ENCODE measurements at regions not wholly inside any gene's neighbourhood (a gene's known extent, or its start where the extent isn't known, plus 50 kb on each side); places are given as distances from the start of the nearest gene placed in this dataset.

DNA sequence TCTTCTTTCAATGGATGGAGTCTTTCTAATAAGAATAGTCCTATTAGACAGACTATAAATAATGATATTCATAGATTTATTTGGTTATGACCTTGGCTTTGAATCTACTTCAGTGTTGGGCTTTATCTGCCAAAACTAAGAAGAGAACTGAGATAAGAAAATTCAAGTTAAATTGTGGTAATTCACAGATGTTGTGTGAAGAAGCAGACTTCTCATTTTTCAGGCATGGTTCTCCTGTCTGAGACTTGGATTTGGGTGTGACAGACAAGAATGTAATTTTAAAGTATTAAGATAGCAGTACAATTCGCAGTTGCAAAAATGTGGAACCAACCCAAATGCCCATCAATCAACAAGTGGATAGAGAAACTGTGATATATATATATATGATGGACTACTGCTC is 124.7 kb downstream of the QPCT start:
- no peaks in the 10 kb centered on the region for H3K36me3 ChIP-seq (ENCODE audit: control insufficient read depth in 1 of 2, insufficient read depth in 2 of 2, low read length in 2 of 2)
- H3K9me3 ChIP-seq (ENCODE audit: control insufficient read depth in 1 of 2, low read length in 2 of 2): no peaks in the 10 kb centered on the region
- H3K27ac ChIP-seq (ENCODE audit: low read depth, low read length): no peak overlapping the region
- no peak overlapping the region for H3K4me3 ChIP-seq (ENCODE audit: low read depth in 1 of 2, low read length in 2 of 2)
- no peaks in the 10 kb centered on the region for H3K27me3 ChIP-seq (ENCODE audit: control insufficient read depth in 1 of 2, insufficient read depth in 2 of 2, low read length in 2 of 2)
- H3K9ac ChIP-seq (ENCODE audit: low read depth in 1 of 2, low read length in 2 of 2): no peak overlapping the region
- no peaks in the 10 kb centered on the region for H3K4me1 ChIP-seq (ENCODE audit: control insufficient read depth in 1 of 2, insufficient read depth in 2 of 2, low read length in 2 of 2)

DNA sequence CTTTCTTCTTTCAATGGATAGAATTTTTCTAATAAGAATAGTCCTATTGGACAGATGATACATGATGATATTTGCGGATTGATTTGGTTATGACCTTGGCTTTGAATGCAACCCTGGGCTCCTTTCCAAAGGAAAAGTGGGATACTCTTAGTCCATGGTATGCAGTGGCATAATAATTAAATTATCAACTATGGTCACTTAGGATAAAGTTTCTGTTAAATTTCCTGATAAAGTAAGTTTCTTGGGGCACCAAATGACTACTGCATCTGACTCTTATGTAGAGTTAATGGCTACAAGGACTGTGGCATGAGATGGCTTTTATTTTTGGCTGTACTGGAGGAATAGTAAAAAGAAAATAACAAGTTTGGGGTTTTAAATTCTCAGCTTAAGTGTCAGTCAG is 126.7 kb downstream of the QPCT start:
- Histone ChIP-seq H3K9ac (ENCODE audit: low read depth in 1 of 2, low read length in 2 of 2) (no peak overlapping the region), H3K9me3 (ENCODE audit: control insufficient read depth in 1 of 2, low read length in 2 of 2) (no peaks in the 10 kb centered on the region), H3K36me3 (ENCODE audit: control insufficient read depth in 1 of 2, insufficient read depth in 2 of 2, low read length in 2 of 2) (no peaks in the 10 kb centered on the region), H3K27me3 (ENCODE audit: control insufficient read depth in 1 of 2, insufficient read depth in 2 of 2, low read length in 2 of 2) (no peaks in the 10 kb centered on the region), H3K4me1 (ENCODE audit: control insufficient read depth in 1 of 2, insufficient read depth in 2 of 2, low read length in 2 of 2) (no peaks in the 10 kb centered on the region), H3K4me3 (ENCODE audit: low read depth in 1 of 2, low read length in 2 of 2) (no peak overlapping the region), H3K27ac (ENCODE audit: low read depth, low read length) (no peak overlapping the region)

DNA sequence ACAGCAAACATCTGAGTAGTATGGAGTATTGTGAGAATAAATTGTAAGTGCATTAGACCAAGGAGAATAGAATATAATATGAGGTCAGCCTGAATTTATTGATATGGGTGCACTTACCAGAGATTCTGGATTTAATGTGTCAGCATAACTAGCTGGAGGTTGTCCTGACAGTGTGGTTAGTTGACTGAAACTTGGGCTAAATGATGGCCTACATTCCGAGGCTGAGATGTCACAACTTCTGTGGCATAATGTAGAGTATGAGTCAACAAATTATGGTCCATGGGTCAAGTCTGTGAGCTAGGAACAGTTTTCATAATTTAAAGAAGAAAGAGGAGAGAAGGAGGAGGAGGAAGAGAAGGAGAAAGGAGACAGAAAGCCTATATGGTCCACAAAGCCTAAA is 127.6 kb downstream of the QPCT start:
- Histone ChIP-seq H3K4me1 (ENCODE audit: control insufficient read depth in 1 of 2, insufficient read depth in 2 of 2, low read length in 2 of 2) (no peaks in the 10 kb centered on the region), H3K4me3 (ENCODE audit: low read depth in 1 of 2, low read length in 2 of 2) (no peak overlapping the region), H3K9me3 (ENCODE audit: control insufficient read depth in 1 of 2, low read length in 2 of 2) (no peaks in the 10 kb centered on the region), H3K27me3 (ENCODE audit: control insufficient read depth in 1 of 2, insufficient read depth in 2 of 2, low read length in 2 of 2) (no peaks in the 10 kb centered on the region), H3K36me3 (ENCODE audit: control insufficient read depth in 1 of 2, insufficient read depth in 2 of 2, low read length in 2 of 2) (no peaks in the 10 kb centered on the region), H3K27ac (ENCODE audit: low read depth, low read length) (no peak overlapping the region), H3K9ac (ENCODE audit: low read depth in 1 of 2, low read length in 2 of 2) (no peak overlapping the region)

DNA sequence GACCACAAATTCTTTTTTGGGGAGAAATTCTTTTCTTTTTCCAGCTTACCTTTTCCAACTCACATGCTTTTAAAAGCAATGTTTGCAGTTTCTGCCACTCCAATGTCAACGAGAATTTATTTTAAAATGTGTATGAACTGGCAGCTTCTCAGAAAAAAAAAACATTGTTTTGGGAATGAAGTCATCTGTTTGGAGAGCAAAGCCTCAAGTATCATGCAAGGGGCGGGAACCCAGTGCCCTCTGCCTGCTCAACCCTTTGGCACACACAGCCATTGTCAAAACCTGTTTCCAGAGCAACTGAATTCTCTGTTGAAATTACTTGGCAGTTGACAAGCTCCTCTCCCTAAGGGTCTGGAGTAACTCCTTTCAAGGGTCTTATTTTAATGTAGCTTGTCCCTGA is 128.5 kb downstream of the QPCT start:
- no peak overlapping the region for H3K27ac ChIP-seq (ENCODE audit: low read depth, low read length)
- no peaks in the 10 kb centered on the region for H3K27me3 ChIP-seq (ENCODE audit: control insufficient read depth in 1 of 2, insufficient read depth in 2 of 2, low read length in 2 of 2)
- H3K4me3 ChIP-seq (ENCODE audit: low read depth in 1 of 2, low read length in 2 of 2): no peak overlapping the region
- H3K9ac ChIP-seq (ENCODE audit: low read depth in 1 of 2, low read length in 2 of 2): no peak overlapping the region
- H3K4me1 ChIP-seq (ENCODE audit: control insufficient read depth in 1 of 2, insufficient read depth in 2 of 2, low read length in 2 of 2): no peaks in the 10 kb centered on the region
- H3K9me3 ChIP-seq (ENCODE audit: control insufficient read depth in 1 of 2, low read length in 2 of 2): no peaks in the 10 kb centered on the region
- no peaks in the 10 kb centered on the region for H3K36me3 ChIP-seq (ENCODE audit: control insufficient read depth in 1 of 2, insufficient read depth in 2 of 2, low read length in 2 of 2)

DNA sequence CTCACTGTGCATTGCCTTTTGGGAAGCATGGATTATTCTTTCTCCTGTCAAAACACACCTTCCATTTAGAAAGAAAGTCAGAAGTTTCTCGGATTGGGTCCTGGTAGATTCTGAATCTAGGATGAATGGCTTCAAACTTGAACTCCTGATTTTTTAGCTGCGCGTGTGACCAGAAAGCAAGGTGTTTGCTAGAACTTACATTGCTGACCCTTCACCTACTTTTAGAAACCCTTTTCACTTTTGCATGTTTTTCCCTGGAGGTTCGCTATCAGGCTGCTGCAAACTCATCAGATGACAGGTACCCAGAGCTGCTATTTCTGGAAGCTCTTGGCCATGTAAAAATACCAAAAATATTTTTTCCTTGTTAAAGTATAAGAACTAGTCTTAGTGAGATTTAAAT is 132.0 kb downstream of the QPCT start:
- Histone ChIP-seq H3K27ac (ENCODE audit: low read depth, low read length) (no peak overlapping the region), H3K9ac (ENCODE audit: low read depth in 1 of 2, low read length in 2 of 2) (no peak overlapping the region), H3K9me3 (ENCODE audit: control insufficient read depth in 1 of 2, low read length in 2 of 2) (no peaks in the 10 kb centered on the region), H3K36me3 (ENCODE audit: control insufficient read depth in 1 of 2, insufficient read depth in 2 of 2, low read length in 2 of 2) (no peaks in the 10 kb centered on the region), H3K4me1 (ENCODE audit: control insufficient read depth in 1 of 2, insufficient read depth in 2 of 2, low read length in 2 of 2) (no peaks in the 10 kb centered on the region), H3K27me3 (ENCODE audit: control insufficient read depth in 1 of 2, insufficient read depth in 2 of 2, low read length in 2 of 2) (no peaks in the 10 kb centered on the region), H3K4me3 (ENCODE audit: low read depth in 1 of 2, low read length in 2 of 2) (no peak overlapping the region)

DNA sequence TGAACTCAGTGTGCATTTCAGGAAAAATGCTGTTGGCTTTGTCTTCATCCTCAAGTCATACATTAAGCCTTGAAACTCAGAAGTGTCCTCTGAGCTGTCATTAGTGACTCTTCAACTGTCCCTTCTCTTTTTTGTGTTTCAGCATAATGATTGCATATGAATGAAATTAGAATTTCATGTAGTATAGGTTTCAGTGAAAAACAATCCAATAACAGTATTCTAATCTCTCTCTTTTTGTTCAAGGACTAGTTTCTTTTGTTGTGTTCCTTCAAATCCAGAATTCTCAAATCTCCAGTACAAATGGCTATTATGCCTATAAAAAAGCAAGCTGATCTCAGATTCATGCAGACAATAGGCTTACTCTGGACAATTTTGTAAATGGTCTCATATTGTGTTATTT is 133.5 kb downstream of the QPCT start:
- no peak overlapping the region for H3K27ac ChIP-seq (ENCODE audit: low read depth, low read length)
- no peaks in the 10 kb centered on the region for H3K36me3 ChIP-seq (ENCODE audit: control insufficient read depth in 1 of 2, insufficient read depth in 2 of 2, low read length in 2 of 2)
- no peaks in the 10 kb centered on the region for H3K27me3 ChIP-seq (ENCODE audit: control insufficient read depth in 1 of 2, insufficient read depth in 2 of 2, low read length in 2 of 2)
- no peaks in the 10 kb centered on the region for H3K9me3 ChIP-seq (ENCODE audit: control insufficient read depth in 1 of 2, low read length in 2 of 2)
- no peaks in the 10 kb centered on the region for H3K4me1 ChIP-seq (ENCODE audit: control insufficient read depth in 1 of 2, insufficient read depth in 2 of 2, low read length in 2 of 2)
- H3K4me3 ChIP-seq (ENCODE audit: low read depth in 1 of 2, low read length in 2 of 2): no peak overlapping the region
- H3K9ac ChIP-seq (ENCODE audit: low read depth in 1 of 2, low read length in 2 of 2): no peak overlapping the region

DNA sequence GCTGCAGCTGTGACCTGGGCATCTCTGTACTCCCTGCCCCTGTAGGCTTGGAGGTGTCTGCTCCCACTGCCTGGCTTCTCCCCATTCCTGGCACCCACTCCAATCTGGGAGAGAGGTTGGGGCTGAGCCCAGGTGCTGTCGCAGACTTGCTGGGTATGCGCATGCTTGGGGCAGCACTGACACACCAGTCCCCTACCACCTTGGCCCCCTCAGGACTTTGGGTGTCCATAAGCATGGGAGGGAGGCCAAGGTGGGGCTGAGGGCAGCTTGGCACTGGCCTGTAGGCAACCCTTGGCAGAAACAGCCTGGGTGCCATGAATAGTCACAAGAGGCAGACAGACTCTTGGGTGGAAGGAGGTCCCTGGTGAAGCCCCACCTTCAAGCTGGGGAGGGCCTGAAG is 136.8 kb downstream of the QPCT start:
- Histone ChIP-seq H3K27me3 (ENCODE audit: control insufficient read depth in 1 of 2, insufficient read depth in 2 of 2, low read length in 2 of 2) (no peaks in the 10 kb centered on the region), H3K9me3 (ENCODE audit: control insufficient read depth in 1 of 2, low read length in 2 of 2) (no peaks in the 10 kb centered on the region), H3K4me3 (ENCODE audit: low read depth in 1 of 2, low read length in 2 of 2) (no peak overlapping the region), H3K36me3 (ENCODE audit: control insufficient read depth in 1 of 2, insufficient read depth in 2 of 2, low read length in 2 of 2) (no peaks in the 10 kb centered on the region), H3K27ac (ENCODE audit: low read depth, low read length) (no peak overlapping the region), H3K9ac (ENCODE audit: low read depth in 1 of 2, low read length in 2 of 2) (no peak overlapping the region), H3K4me1 (ENCODE audit: control insufficient read depth in 1 of 2, insufficient read depth in 2 of 2, low read length in 2 of 2) (no peaks in the 10 kb centered on the region)

DNA sequence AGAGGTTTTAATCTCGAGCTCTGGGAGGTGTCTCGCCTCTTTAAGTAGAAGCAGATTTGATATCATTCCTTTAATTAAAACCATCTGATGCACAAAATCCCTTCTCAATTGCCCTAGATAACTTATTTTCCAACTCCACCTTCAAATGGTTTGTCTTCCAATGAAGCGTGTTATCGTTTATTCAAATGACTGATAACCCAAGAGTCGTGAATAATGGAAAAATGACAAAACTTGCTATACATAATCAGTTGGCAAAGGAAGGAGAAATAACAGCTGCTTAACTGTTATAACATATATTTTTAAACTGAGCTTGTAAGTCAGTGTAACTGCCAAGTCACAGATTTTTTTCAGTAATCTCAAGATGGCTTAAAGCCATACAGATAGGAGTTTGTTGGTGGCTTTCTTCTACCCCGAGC is 144.6 kb downstream of the QPCT start:
- H3K27me3 ChIP-seq (ENCODE audit: control insufficient read depth in 1 of 2, insufficient read depth in 2 of 2, low read length in 2 of 2): no peaks in the 10 kb centered on the region

DNA sequence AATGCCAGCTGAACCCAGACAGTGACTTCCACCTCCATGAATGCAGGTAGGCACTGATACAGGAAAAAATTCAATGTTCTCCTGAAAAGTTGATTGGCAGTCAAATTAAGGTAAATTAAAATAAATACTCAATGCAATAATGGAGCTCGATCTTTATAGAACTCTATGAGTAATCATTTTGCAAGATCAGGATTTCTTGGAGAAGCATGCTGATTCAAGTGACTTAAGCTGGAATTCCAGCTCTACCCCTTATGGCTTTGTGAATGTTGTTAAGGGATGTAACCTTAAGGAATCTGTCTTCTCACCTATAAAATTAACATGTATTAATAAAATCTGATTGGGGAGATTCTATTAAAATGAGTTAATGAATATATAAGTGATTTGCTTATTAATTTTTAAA is 145.1 kb downstream of the QPCT start:
- Histone ChIP-seq H3K27ac (ENCODE audit: low read depth, low read length) (no peak overlapping the region), H3K4me3 (ENCODE audit: low read depth in 1 of 2, low read length in 2 of 2) (no peak overlapping the region), H3K36me3 (ENCODE audit: control insufficient read depth in 1 of 2, insufficient read depth in 2 of 2, low read length in 2 of 2) (no peaks in the 10 kb centered on the region), H3K4me1 (ENCODE audit: control insufficient read depth in 1 of 2, insufficient read depth in 2 of 2, low read length in 2 of 2) (no peaks in the 10 kb centered on the region), H3K27me3 (ENCODE audit: control insufficient read depth in 1 of 2, insufficient read depth in 2 of 2, low read length in 2 of 2) (no peaks in the 10 kb centered on the region), H3K9me3 (ENCODE audit: control insufficient read depth in 1 of 2, low read length in 2 of 2) (no peaks in the 10 kb centered on the region), H3K9ac (ENCODE audit: low read depth in 1 of 2, low read length in 2 of 2) (no peak overlapping the region)

More for the DNA sequence above, 144.6 kb downstream of the QPCT start:
- no peaks in the 10 kb centered on the region for H3K4me1 ChIP-seq (ENCODE audit: control insufficient read depth in 1 of 2, insufficient read depth in 2 of 2, low read length in 2 of 2)
- no peak overlapping the region for H3K9ac ChIP-seq (ENCODE audit: low read depth in 1 of 2, low read length in 2 of 2)
- no peaks in the 10 kb centered on the region for H3K36me3 ChIP-seq (ENCODE audit: control insufficient read depth in 1 of 2, insufficient read depth in 2 of 2, low read length in 2 of 2)
- no peak overlapping the region for H3K4me3 ChIP-seq (ENCODE audit: low read depth in 1 of 2, low read length in 2 of 2)
- H3K9me3 ChIP-seq (ENCODE audit: control insufficient read depth in 1 of 2, low read length in 2 of 2): no peaks in the 10 kb centered on the region
- no peak overlapping the region for H3K27ac ChIP-seq (ENCODE audit: low read depth, low read length)

DNA sequence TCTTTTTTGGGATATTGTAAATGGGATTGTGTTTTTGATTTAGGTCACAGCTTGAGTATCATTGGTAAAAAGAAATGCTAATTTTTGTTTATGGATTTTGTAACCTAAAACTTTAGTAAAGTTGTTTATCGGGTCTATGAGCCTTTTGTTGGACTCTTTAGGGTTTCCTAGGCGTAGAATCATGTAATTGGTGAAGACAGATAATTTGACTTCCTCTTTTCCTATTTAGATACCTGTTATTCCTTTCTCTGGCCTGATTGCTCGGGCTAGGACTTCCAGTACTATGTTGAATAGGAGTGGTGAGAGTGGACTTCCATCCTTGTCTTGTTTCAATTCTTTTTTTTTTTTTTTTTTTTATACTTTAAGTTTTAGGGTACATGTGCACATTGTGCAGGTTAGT is 149.0 kb downstream of the QPCT start:
- no peak overlapping the region for H3K27ac ChIP-seq (ENCODE audit: low read depth, low read length)
- H3K27me3 ChIP-seq (ENCODE audit: control insufficient read depth in 1 of 2, insufficient read depth in 2 of 2, low read length in 2 of 2): no peaks in the 10 kb centered on the region
- no peak overlapping the region for H3K9ac ChIP-seq (ENCODE audit: low read depth in 1 of 2, low read length in 2 of 2)
- H3K4me1 ChIP-seq (ENCODE audit: control insufficient read depth in 1 of 2, insufficient read depth in 2 of 2, low read length in 2 of 2): no peaks in the 10 kb centered on the region
- no peaks in the 10 kb centered on the region for H3K9me3 ChIP-seq (ENCODE audit: control insufficient read depth in 1 of 2, low read length in 2 of 2)
- H3K4me3 ChIP-seq (ENCODE audit: low read depth in 1 of 2, low read length in 2 of 2): no peak overlapping the region
- no peaks in the 10 kb centered on the region for H3K36me3 ChIP-seq (ENCODE audit: control insufficient read depth in 1 of 2, insufficient read depth in 2 of 2, low read length in 2 of 2)

DNA sequence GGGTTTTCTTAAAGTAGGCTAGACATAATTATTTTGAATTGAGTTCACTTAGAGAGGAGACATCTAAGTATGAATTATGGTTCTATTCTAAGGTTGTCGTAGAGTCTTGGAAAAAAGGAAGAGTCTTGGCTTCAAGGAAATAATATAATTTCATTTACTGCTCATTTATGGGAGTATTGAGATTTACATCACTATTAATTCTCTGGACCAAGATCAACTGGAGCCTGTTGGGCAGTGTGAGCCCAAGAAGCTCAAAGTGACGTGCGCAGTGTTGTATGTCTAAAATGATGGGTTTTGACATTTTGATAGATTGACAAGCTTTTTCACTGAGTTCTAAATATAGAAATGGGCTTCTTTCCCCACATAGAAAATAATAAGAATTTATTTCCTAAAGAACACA is 154.7 kb downstream of the QPCT start:
- Histone ChIP-seq H3K36me3 (ENCODE audit: control insufficient read depth in 1 of 2, insufficient read depth in 2 of 2, low read length in 2 of 2) (no peaks in the 10 kb centered on the region), H3K4me1 (ENCODE audit: control insufficient read depth in 1 of 2, insufficient read depth in 2 of 2, low read length in 2 of 2) (no peaks in the 10 kb centered on the region), H3K27ac (ENCODE audit: low read depth, low read length) (no peak overlapping the region), H3K4me3 (ENCODE audit: low read depth in 1 of 2, low read length in 2 of 2) (no peak overlapping the region), H3K9me3 (ENCODE audit: control insufficient read depth in 1 of 2, low read length in 2 of 2) (no peaks in the 10 kb centered on the region), H3K27me3 (ENCODE audit: control insufficient read depth in 1 of 2, insufficient read depth in 2 of 2, low read length in 2 of 2) (no peaks in the 10 kb centered on the region), H3K9ac (ENCODE audit: low read depth in 1 of 2, low read length in 2 of 2) (no peak overlapping the region)

All from duodenal mucosa (tissue), 2 donors.